ENCODE measurements at regions not wholly inside any gene's neighbourhood (a gene's known extent, or its start where the extent isn't known, plus 50 kb on each side); places are given as distances from the start of the nearest gene placed in this dataset.

- no peak for TF ChIP-seq POLR2AphosphoS5 (IDR thresholded peaks at IDR 0.05; ENCODE audit: low read depth, low read length)
- TF ChIP-seq CTCF (IDR thresholded peaks at IDR 0.05 in 2 of 3, conservative IDR thresholded peaks at IDR 0.05 in 1 of 3; ENCODE audit: borderline replicate concordance in 1 of 3, insufficient read depth in 1 of 3, low read depth in 2 of 3, low read length in 2 of 3) = no peak
- TF ChIP-seq REST (IDR thresholded peaks at IDR 0.05; ENCODE audit: low read depth) = no peak
- TF ChIP-seq FOSL1 (IDR thresholded peaks at IDR 0.05; ENCODE audit: low read depth) = no peak
- no peak for TF ChIP-seq ZNF274 (IDR thresholded peaks at IDR 0.05; ENCODE audit: low read depth, low read length)
- no peak for TF ChIP-seq ZBTB33 (IDR thresholded peaks at IDR 0.05; ENCODE audit: extremely low read depth, insufficient replicate concordance, low read length)
- no peak for TF ChIP-seq EZH2 (IDR thresholded peaks at IDR 0.05)
- no peak for TF ChIP-seq POLR2A (IDR thresholded peaks at IDR 0.05; ENCODE audit: borderline replicate concordance, extremely low read depth, insufficient read depth, insufficient read length)
- TF ChIP-seq YY1 (IDR thresholded peaks at IDR 0.05; ENCODE audit: extremely low read depth, insufficient replicate concordance, low read depth, low read length) = no peak
- no peak for TF ChIP-seq MAX (IDR thresholded peaks at IDR 0.05)
Measured at GRCh38 chr7:25847336-25848070, 304.5 kb upstream of the NFE2L3 start.

Data from HCT116 (cell line).